ENCODE measurements at regions not wholly inside any gene's neighbourhood (a gene's known extent, or its start where the extent isn't known, plus 50 kb on each side); places are given as distances from the start of the nearest gene placed in this dataset.

GRCh38 chr12:31781894-31782540 lies 53.2 kb upstream of the AMN1 start:
- no peak for DNase-seq (ENCODE audit: low read depth in 2 of 2)

DNA sequence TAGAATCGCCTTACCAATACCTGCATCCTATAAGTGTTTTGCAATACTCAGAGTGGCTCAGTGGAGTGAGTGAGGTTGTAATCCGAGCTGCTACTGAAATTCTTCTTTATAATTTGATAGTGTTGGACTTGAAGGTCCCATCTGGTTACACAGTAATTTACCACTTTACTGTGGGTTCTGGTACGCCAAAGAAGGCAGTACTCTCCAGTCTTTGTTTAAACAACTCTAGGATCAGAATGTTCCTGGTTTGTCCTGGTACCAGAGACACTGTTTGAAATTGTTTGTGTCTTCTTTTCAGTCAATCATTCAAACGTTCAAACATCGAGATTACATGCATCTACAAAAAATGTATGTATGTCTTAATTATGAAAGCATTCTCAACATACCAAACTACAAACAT lies 51.3 kb upstream of the AMN1 start:
- DNase-seq (ENCODE audit: low read depth in 2 of 2): no peak

DNA sequence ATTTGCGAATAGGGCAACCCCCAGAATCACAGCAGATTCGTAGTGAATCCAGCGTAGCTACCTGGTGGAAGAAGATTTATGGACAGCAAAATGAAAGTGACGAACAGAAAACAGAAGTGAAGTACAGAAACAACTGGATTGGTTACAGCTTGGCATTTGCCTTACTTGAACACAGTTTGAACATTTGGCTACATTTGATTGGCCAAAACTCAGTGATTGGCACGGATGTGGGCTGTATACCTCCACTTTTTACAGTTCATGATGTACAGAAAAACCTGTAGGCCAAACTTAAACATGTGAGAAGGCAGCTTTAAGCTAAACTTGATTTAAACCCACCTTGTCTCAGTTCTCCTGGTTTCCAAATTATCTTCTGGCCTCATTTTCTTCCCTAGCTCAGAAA lies 49.9 kb upstream of the AMN1 start:
- no peak for DNase-seq (ENCODE audit: low read depth in 2 of 2)
